Liver (tissue), 7 donors: ENCODE measurements at regions not wholly inside any gene's neighbourhood (a gene's known extent, or its start where the extent isn't known, plus 50 kb on each side); places are given as distances from the start of the nearest gene placed in this dataset. TPM values are rescaled to one million over a fixed set of nuclear protein-coding genes. Genes with fewer than 3 reads are reported as not detected.
"Not testable (repeated sequence)": the region's sequence is repeated elsewhere in the genome, so short reads cannot be mapped to it uniquely, and the experiment has no call there.

Experiments
- DNase-seq: peaks from one replicate; pipeline ENCODE4 v3.0.0-alpha.2; 2017; ENCODE audit warnings: low spot score
- H3K27ac ChIP-seq, 2 donors: one replicate each; pipeline ENCODE4 v1.7.0; 2013; ENCODE audit warnings: inconsistent platforms in 2 of 2, low read length in 2 of 2, control low read depth in 1 of 2, low read depth in 1 of 2, mild to moderate bottlenecking in 1 of 2
- H3K27me3 ChIP-seq, 4 donors: one replicate each; pipeline versions ENCODE4 v1.6.1 to v1.7.0; 2013; ENCODE audit warnings: low read length in 3 of 4, inconsistent platforms in 1 of 4, mild to moderate bottlenecking in 1 of 4, moderate library complexity in 1 of 4; ENCODE audit not compliant: control insufficient read depth in 4 of 4, insufficient read depth in 4 of 4
- H3K36me3 ChIP-seq, 4 donors: one replicate each; pipeline versions ENCODE4 v1.6.1 to v1.7.0; 2013; ENCODE audit warnings: low read length in 3 of 4, mild to moderate bottlenecking in 3 of 4, low read depth in 1 of 4, moderate library complexity in 1 of 4; ENCODE audit not compliant: control insufficient read depth in 4 of 4, insufficient read depth in 3 of 4
- H3K4me1 ChIP-seq, 4 donors: one replicate each; pipeline versions ENCODE4 v1.6.1 to v1.7.0; 2013; ENCODE audit warnings: low read length in 3 of 4, mild to moderate bottlenecking in 3 of 4, moderate library complexity in 1 of 4; ENCODE audit not compliant: control insufficient read depth in 4 of 4, insufficient read depth in 4 of 4
- H3K4me3 ChIP-seq, 3 donors: one replicate each; pipeline versions ENCODE4 v1.6.1 to v1.7.0; 2013; ENCODE audit warnings: low read length in 3 of 3, control low read depth in 1 of 3, low read depth in 1 of 3, mild to moderate bottlenecking in 1 of 3
- H3K9ac ChIP-seq, 2 donors: one replicate each; pipeline ENCODE4 v1.7.0; 2013; ENCODE audit warnings: low read length in 2 of 2, mild to moderate bottlenecking in 2 of 2, moderate library complexity in 2 of 2, control low read depth in 1 of 2, low read depth in 1 of 2
- H3K9me3 ChIP-seq, 4 donors: one replicate each; pipeline versions ENCODE4 v1.6.1 to v1.7.0; 2013; ENCODE audit warnings: low read length in 3 of 4; ENCODE audit not compliant: control insufficient read depth in 4 of 4
- WGBS: extraction: QIAGEN DNeasy Blood & Tissue Kit; methylation state at CpG from one replicate; pipeline ENCODE4 v1.1.7; 2013; 5-methylcytosine and 5-hydroxymethylcytosine counted together
- small RNA-seq: library from RNA; depleted of rRNA; stranded (forward); fragments of <200 nt; gene quantifications from one replicate; pipeline ENCODE3, GENCODE V24; 2014
- donor health status: healthy.
- donor health status: healthy.
- donor health status: healthy.

- H3K9ac ChIP-seq, DNase-seq, H3K36me3 ChIP-seq, H3K9me3 ChIP-seq, H3K4me1 ChIP-seq, H3K27me3 ChIP-seq: not testable (repeated sequence)
- H3K27ac ChIP-seq = peak overlapping the region; percentile 40 to 46
- 6% methylated on average over 12 of the region's 12 CpGs for WGBS
- peak overlapping the region; percentile 20 to 69 (median 51) for H3K4me3 ChIP-seq
Measured at GRCh38 chr3:125917020-125917549, 51.9 kb upstream of the ROPN1B start.

- H3K9ac ChIP-seq, H3K4me1 ChIP-seq, H3K27ac ChIP-seq, H3K36me3 ChIP-seq, H3K27me3 ChIP-seq, H3K4me3 ChIP-seq, DNase-seq, H3K9me3 ChIP-seq: not testable (repeated sequence)
- WGBS = 97% methylated on average over 1 of the region's 1 CpG
Measured at GRCh38 chr3:125918024-125918423, 51.0 kb upstream of the ROPN1B start.

DNA sequence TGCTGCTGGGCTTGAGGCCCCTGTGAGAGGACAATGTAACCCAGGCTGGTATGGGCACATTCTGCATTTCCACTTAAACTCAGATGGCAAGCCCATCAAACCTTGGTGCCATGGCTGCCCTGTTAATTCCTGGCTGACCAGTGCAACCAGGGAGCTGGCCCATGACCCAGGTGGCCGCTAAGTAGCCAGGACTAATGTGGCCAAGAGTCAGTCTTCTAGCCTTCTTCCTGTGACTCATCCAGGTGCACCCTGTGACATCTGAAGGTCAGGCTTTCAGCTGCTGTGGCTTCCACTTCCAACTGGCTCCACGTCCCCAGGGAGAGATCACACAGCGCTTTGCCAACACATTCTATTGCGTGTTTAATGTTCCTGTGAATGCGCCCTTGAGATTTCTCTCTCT, 50.5 kb upstream of the ROPN1B start:
- not testable (repeated sequence) for H3K4me3 ChIP-seq, H3K9me3 ChIP-seq, H3K4me1 ChIP-seq, H3K9ac ChIP-seq, H3K36me3 ChIP-seq, H3K27me3 ChIP-seq, H3K27ac ChIP-seq, DNase-seq
- WGBS = 87% methylated on average over 5 of the region's 5 CpGs

DNA sequence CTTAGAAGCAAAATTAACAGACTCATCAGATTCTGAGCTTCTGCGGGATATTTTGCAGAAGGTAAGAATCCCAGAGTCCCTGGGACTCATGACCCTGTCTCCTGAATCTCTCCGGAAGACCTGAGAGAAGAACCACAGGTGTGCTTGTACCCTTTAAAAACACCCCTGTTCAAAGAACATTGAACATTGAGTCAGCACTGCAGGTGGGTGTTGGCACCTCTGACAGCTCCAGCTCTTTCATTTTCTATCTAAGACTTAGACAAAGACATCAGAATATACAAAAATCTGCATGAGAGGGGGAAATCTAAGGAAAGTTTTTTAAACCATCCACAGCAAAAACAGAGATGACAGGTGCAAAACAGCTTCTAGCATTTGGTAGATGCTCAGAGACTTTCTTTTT, 50.1 kb upstream of the ROPN1B start:
- not testable (repeated sequence) for H3K9ac ChIP-seq, DNase-seq, H3K27me3 ChIP-seq

More for the DNA sequence above, 50.1 kb upstream of the ROPN1B start:
- H3K36me3 ChIP-seq, H3K9me3 ChIP-seq, H3K27ac ChIP-seq, H3K4me1 ChIP-seq, H3K4me3 ChIP-seq: not testable (repeated sequence)
- 96% methylated on average over 2 of the region's 2 CpGs for WGBS

Small RNA genes lying in the stretch of these regions (small RNA-seq; reads per million reads assigned to genes)
- gene AC092902.1 = not detected
- gene AF186996.2 = not detected
- gene AF186996.3 = not detected
- gene MIR548I1 = not detected
- gene SNRPCP11 = not detected
